DND-41 (cell line): ENCODE measurements at regions not wholly inside any gene's neighbourhood (a gene's known extent, or its start where the extent isn't known, plus 50 kb on each side); places are given as distances from the start of the nearest gene placed in this dataset.

Source experiments
- ATAC-seq: fragments of 200-7000 bp; cut with Tn5 transposase; 3 replicates; pipeline ENCODE4 v1.9.1; 2021; ENCODE audit warnings: low read depth; ENCODE audit not compliant: insufficient read depth
- DNase-seq: peaks from one replicate; pipeline ENCODE4 v3.0.0-alpha.2; 2020
- H2AFZ ChIP-seq: 2 replicates; pipeline ENCODE4 v1.6.0; 2012; ENCODE audit warnings: low read depth, low read length
- H3K27ac ChIP-seq: 2 replicates; pipeline ENCODE4 v1.5.1; 2012; ENCODE audit warnings: low read length, inconsistent platforms
- H3K27me3 ChIP-seq: fragments of 200-600 bp; sonication (generic); 2 replicates; pipeline ENCODE4 v1.6.0; 2012; ENCODE audit warnings: low read length, mild to moderate bottlenecking, inconsistent platforms; ENCODE audit not compliant: insufficient read depth, poor library complexity
- H3K36me3 ChIP-seq: 2 replicates; pipeline ENCODE4 v1.5.1; 2012; ENCODE audit warnings: low read length, inconsistent platforms; ENCODE audit not compliant: insufficient read depth
- H3K4me1 ChIP-seq: 2 replicates; pipeline ENCODE4 v1.5.1; 2012; ENCODE audit warnings: mild to moderate bottlenecking, low read length; ENCODE audit not compliant: insufficient read depth
- H3K4me2 ChIP-seq: 2 replicates; pipeline ENCODE4 v1.6.0; 2012; ENCODE audit warnings: mild to moderate bottlenecking, moderate library complexity, low read length, inconsistent platforms; ENCODE audit not compliant: insufficient read depth
- H3K4me3 ChIP-seq, 2 experiments: fragments of 200-600 bp in 1 of 2; shearing (Covaris generic) in 1 of 2; 2 replicates each; pipeline ENCODE4 v1.5.1; 2012 to 2016; ENCODE audit warnings: inconsistent platforms in 2 of 2, low read length in 2 of 2, mild to moderate bottlenecking in 2 of 2, low read depth in 1 of 2, moderate library complexity in 1 of 2
- H3K79me2 ChIP-seq: 2 replicates; pipeline ENCODE4 v1.6.0; 2012; ENCODE audit warnings: low read length, inconsistent platforms; ENCODE audit not compliant: insufficient read depth
- H3K9ac ChIP-seq: 2 replicates; pipeline ENCODE4 v1.6.0; 2012; ENCODE audit warnings: low read depth, mild to moderate bottlenecking, inconsistent platforms, low read length, moderate library complexity
- H3K9me3 ChIP-seq: 2 replicates; pipeline ENCODE4 v1.5.1; 2012; ENCODE audit warnings: low read length, moderate library complexity, mild to moderate bottlenecking, inconsistent platforms; ENCODE audit not compliant: insufficient read depth, severe bottlenecking
- H4K20me1 ChIP-seq: 2 replicates; pipeline ENCODE4 v1.6.0; 2012; ENCODE audit warnings: low read length; ENCODE audit not compliant: insufficient read depth
- EZH2 ChIP-seq: IDR thresholded peaks from 3 replicates; pipeline ENCODE4 v1.6.1; 2012; ENCODE audit warnings: borderline replicate concordance, low read depth, mild to moderate bottlenecking, moderate library complexity, low read length, inconsistent platforms; ENCODE audit not compliant: severe bottlenecking
- TF ChIP-seq, protein P1 (sequence below): IDR thresholded peaks from 2 replicates; pipeline ENCODE4 v1.5.1; 2012; ENCODE audit warnings: borderline replicate concordance, low read length, moderate library complexity, mild to moderate bottlenecking; ENCODE audit not compliant: poor library complexity, severe bottlenecking; ENCODE audit errors: extremely low read depth

DNA sequence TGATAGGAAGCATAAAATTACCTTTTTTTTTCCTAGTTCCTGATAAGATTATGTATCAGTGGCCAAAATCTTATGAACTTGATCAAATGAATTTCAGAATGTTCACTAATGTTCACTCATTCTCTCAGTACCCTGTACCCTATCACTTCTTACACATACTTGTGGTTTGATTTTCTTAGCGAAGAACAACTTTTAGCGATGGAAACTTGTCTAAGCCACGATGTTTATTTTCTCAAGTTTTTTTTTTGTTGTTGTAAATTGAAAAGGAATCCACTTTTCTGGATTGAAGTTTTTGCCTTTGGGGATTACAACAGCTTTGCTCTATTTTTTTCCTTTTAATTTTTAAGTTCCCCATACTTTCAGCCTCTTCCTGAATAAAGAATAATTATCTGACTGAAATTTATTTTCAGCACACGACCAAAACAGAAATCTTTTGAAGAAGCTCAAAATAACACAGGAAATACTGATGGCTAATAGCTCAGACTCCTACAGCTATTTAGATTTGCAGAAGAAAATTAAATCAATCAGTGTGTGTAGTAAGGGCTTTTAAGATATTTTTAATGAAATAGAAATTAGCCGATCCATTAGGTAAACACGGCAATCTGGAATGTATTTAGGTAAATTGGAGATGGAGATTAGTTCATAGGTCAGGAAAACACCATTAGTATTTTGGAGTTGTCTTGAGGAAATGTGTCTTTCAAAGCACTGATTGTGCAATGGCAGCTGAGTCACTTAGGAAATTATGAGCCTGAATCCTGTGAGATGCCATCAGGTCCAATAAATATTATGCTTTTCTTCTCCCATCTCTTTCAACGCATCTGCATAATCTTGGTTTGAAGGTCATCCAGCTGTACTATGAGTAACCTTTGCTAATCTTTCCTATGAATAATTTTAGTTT is 217.5 kb downstream of the GJA1 start:
- H4K20me1 ChIP-seq, result no peaks in the 10 kb centered on the region
- H3K4me1 ChIP-seq, result peaks cover 59% of the 10 kb centered on the region
- peak overlapping the region; percentile 92 for H3K27ac ChIP-seq
- H3K36me3 ChIP-seq, result no peaks in the 10 kb centered on the region
- H3K79me2 ChIP-seq, result no peaks in the 10 kb centered on the region
- no peak for DNase-seq
- no peak for ATAC-seq
- 0 out of 4 replicates have a peak overlapping the region, but pooled peaks of 1 of the 2 experiments have one; percentile 3 for H3K4me3 ChIP-seq
- no peak for TF ChIP-seq EZH2
- TF ChIP-seq, protein P1, sequence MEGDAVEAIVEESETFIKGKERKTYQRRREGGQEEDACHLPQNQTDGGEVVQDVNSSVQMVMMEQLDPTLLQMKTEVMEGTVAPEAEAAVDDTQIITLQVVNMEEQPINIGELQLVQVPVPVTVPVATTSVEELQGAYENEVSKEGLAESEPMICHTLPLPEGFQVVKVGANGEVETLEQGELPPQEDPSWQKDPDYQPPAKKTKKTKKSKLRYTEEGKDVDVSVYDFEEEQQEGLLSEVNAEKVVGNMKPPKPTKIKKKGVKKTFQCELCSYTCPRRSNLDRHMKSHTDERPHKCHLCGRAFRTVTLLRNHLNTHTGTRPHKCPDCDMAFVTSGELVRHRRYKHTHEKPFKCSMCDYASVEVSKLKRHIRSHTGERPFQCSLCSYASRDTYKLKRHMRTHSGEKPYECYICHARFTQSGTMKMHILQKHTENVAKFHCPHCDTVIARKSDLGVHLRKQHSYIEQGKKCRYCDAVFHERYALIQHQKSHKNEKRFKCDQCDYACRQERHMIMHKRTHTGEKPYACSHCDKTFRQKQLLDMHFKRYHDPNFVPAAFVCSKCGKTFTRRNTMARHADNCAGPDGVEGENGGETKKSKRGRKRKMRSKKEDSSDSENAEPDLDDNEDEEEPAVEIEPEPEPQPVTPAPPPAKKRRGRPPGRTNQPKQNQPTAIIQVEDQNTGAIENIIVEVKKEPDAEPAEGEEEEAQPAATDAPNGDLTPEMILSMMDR, result no peak
- peak overlapping the region; percentile 48 for H2AFZ ChIP-seq
- no peaks in the 10 kb centered on the region for H3K9me3 ChIP-seq
- peak overlapping the region; percentile 52 for H3K4me2 ChIP-seq
- peak overlapping the region; percentile 40 for H3K9ac ChIP-seq
- no peaks in the 10 kb centered on the region for H3K27me3 ChIP-seq

DNA sequence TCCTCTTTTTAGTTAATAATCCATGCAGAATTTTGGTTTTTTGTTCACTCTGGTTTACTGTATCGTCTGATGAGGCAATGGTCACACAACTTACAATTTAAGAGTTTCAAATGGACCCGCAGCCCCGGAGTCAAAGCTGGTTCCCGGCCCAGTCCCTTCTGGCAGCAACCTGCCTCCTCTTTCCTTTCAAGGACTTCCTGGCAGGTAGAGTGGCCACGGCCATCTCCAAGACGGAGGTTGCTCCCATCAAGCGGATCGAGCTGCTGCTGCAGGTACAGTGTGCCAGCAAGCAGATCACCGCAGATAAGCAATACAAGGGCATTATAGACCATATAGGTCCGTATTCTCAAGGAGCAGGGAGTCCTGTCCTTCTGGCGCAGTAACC is 218.2 kb downstream of the GJA1 start:
- Histone ChIP-seq H3K4me3 (no peak overlapping the region), H3K4me1 (peaks cover 60% of the 10 kb centered on the region), H3K27me3 (no peaks in the 10 kb centered on the region), H3K27ac (peak overlapping the region; percentile 92), H3K9ac (no peak overlapping the region; the same call in 1 of the 2 replicates), H3K36me3 (no peaks in the 10 kb centered on the region), H2AFZ (peak overlapping the region; percentile 33; the same call in 1 of the 2 replicates), H4K20me1 (no peaks in the 10 kb centered on the region), H3K9me3 (no peaks in the 10 kb centered on the region), H3K79me2 (no peaks in the 10 kb centered on the region), H3K4me2 (no peak overlapping the region)
- ATAC-seq (no peak), DNase-seq (no peak)
- no peak for TF ChIP-seq EZH2
- TF ChIP-seq, protein P1, result no peak

DNA sequence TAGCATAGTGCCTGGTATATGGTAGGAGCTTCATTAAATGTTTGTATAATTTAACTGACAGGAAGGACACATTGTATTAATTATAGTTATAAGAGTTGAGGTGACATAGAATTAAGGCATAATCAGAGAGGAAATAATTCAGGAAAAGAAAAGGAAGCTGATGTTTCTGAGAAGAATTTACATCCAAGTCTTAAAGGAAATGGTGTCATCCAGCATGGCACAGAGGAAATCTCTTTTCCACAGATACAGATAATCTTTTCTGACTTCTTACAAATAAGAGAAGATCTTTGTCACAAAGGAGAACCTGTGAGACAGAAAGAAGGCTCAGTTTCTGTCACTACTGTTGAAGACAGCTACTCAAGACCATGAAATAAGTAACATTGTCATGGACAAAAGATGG is 222.5 kb downstream of the GJA1 start:
- H3K36me3 ChIP-seq, result no peaks in the 10 kb centered on the region
- H3K79me2 ChIP-seq, result no peaks in the 10 kb centered on the region
- TF ChIP-seq EZH2, result no peak
- TF ChIP-seq, protein P1, result no peak
- H2AFZ ChIP-seq, result no peak overlapping the region
- no peak overlapping the region for H3K4me2 ChIP-seq
- H3K4me3 ChIP-seq, result no peak overlapping the region
- no peak overlapping the region for H3K27ac ChIP-seq
- no peak for ATAC-seq
- H3K27me3 ChIP-seq, result no peaks in the 10 kb centered on the region
- no peak for DNase-seq
- H3K9me3 ChIP-seq, result no peaks in the 10 kb centered on the region
- H4K20me1 ChIP-seq, result no peaks in the 10 kb centered on the region
- H3K9ac ChIP-seq, result no peak overlapping the region
- peaks cover 18% of the 10 kb centered on the region for H3K4me1 ChIP-seq
